Stimulated activated CD4-positive, alpha-beta T cell treated with anti-CD3 and anti-CD28 coated beads, Interleukin-1b, Interleukin-23, amount 100 ng/mL, for 24 hours (primary cell): ENCODE measurements at regions not wholly inside any gene's neighbourhood (a gene's known extent, or its start where the extent isn't known, plus 50 kb on each side); places are given as distances from the start of the nearest gene placed in this dataset.

Experiments
- DNase-seq, 4 experiments: peaks; one replicate each; pipeline ENCODE4 v3.0.0-alpha.2; 2020; ENCODE audit warnings: low read depth in 4 of 4, low spot score in 1 of 4

- DNase-seq, result no peak
Measured at GRCh38 chr17:5817475-5818395, 233.4 kb upstream of the NLRP1 start.

GRCh38 chr17:5819396-5819795 is 235.1 kb upstream of the NLRP1 start:
- no peak for DNase-seq

- no peak for DNase-seq
Measured at GRCh38 chr17:5819921-5820685, 235.8 kb upstream of the NLRP1 start.

GRCh38 chr17:5820721-5821456 is 236.6 kb upstream of the NLRP1 start:
- no peak for DNase-seq

- no peak for DNase-seq
Measured at GRCh38 chr17:5821803-5822202, 237.5 kb upstream of the NLRP1 start.

GRCh38 chr17:5822281-5823060 is 238.2 kb upstream of the NLRP1 start:
- no peak for DNase-seq

- DNase-seq, result no peak
Measured at GRCh38 chr17:5823219-5823618, 238.9 kb upstream of the NLRP1 start.

- DNase-seq, result no peak
Measured at GRCh38 chr17:5825717-5826330, 241.5 kb upstream of the NLRP1 start.

GRCh38 chr17:5826384-5826783 is 242.1 kb upstream of the NLRP1 start:
- no peak for DNase-seq

- no peak for DNase-seq
Measured at GRCh38 chr17:5830921-5831320, 239.3 kb upstream of the WSCD1 start.

- DNase-seq, result no peak
Measured at GRCh38 chr17:5832886-5833285, 237.3 kb upstream of the WSCD1 start.

- DNase-seq, result no peak
Measured at GRCh38 chr17:5837055-5837491, 233.1 kb upstream of the WSCD1 start.

- no peak for DNase-seq
Measured at GRCh38 chr17:5838661-5839300, 231.4 kb upstream of the WSCD1 start.

- DNase-seq, result no peak
Measured at GRCh38 chr17:5840811-5841446, 229.2 kb upstream of the WSCD1 start.

GRCh38 chr17:5841862-5842261 is 228.3 kb upstream of the WSCD1 start:
- DNase-seq, result no peak

- no peak for DNase-seq
Measured at GRCh38 chr17:5843366-5844026, 226.7 kb upstream of the WSCD1 start.

- no peak for DNase-seq
Measured at GRCh38 chr17:5846001-5846400, 224.2 kb upstream of the WSCD1 start.

GRCh38 chr17:5854871-5855554 is 215.2 kb upstream of the WSCD1 start:
- DNase-seq, result no peak
